ENCODE measurements at regions not wholly inside any gene's neighbourhood (a gene's known extent, or its start where the extent isn't known, plus 50 kb on each side); places are given as distances from the start of the nearest gene placed in this dataset.

- Histone ChIP-seq H3K9me3 (no peaks in the 10 kb centered on the region), H3K4me1 (no peaks in the 10 kb centered on the region), H3K27me3 (no peaks in the 10 kb centered on the region), H3K27ac (no peak overlapping the region), H3K36me3 (no peaks in the 10 kb centered on the region), H3K4me3 (no peak overlapping the region)
- intact Hi-C loops (cut with DNase I; ENCODE audit: low total_unique reads): no loop called here
- TF ChIP-seq POLR2A (IDR thresholded peaks at IDR 0.05): no peak
- TF ChIP-seq POLR2AphosphoS5 (IDR thresholded peaks at IDR 0.05): no peak
- TF ChIP-seq CTCF (IDR thresholded peaks at IDR 0.05): no peak
- DNase-seq (ENCODE audit: low spot score in 2 of 2): no peak
Observed at GRCh38 chr9:38333047-38333446, 59.5 kb upstream of the ALDH1B1 start.

GRCh38 chr9:38332625-38333024, 59.9 kb upstream of the ALDH1B1 start:
- Histone ChIP-seq H3K9me3 (no peaks in the 10 kb centered on the region), H3K27ac (no peak overlapping the region), H3K27me3 (no peaks in the 10 kb centered on the region), H3K4me1 (no peaks in the 10 kb centered on the region), H3K4me3 (no peak overlapping the region), H3K36me3 (no peaks in the 10 kb centered on the region)
- intact Hi-C loops (cut with DNase I; ENCODE audit: low total_unique reads): no loop called here
- TF ChIP-seq CTCF (IDR thresholded peaks at IDR 0.05) (no peak), POLR2A (IDR thresholded peaks at IDR 0.05) (no peak), POLR2AphosphoS5 (IDR thresholded peaks at IDR 0.05) (no peak)
- DNase-seq (ENCODE audit: low spot score in 2 of 2): no peak

DNA sequence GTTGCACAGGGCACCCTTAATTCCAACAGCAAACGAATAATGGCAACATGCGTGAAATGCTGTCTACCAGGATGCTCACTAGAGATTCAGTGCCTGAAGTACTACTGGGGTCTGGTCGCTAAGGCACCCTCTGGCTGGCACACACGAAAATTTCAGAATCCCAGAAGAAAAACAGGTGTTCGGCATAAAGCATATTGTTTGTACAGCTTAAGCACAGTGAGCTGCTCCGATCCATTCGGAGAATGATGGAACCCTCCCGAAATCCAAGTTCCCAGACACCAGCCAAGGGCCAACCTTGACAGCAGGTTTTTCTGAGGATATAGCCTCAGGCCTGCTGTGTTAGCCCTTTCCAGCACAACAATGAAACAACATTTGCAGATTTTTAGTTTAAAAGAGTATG, 61.4 kb upstream of the ALDH1B1 start:
- H3K4me3 ChIP-seq: no peak overlapping the region
- H3K36me3 ChIP-seq: no peaks in the 10 kb centered on the region
- no peak overlapping the region for H3K27ac ChIP-seq
- no peaks in the 10 kb centered on the region for H3K4me1 ChIP-seq
- DNase-seq (ENCODE audit: low spot score in 2 of 2): no peak
- H3K9me3 ChIP-seq: no peaks in the 10 kb centered on the region
- TF ChIP-seq POLR2A (IDR thresholded peaks at IDR 0.05) (no peak), POLR2AphosphoS5 (IDR thresholded peaks at IDR 0.05) (no peak), CTCF (IDR thresholded peaks at IDR 0.05) (no peak)
- H3K27me3 ChIP-seq: no peaks in the 10 kb centered on the region
- intact Hi-C loops (cut with DNase I; ENCODE audit: low total_unique reads): no loop called here

DNA sequence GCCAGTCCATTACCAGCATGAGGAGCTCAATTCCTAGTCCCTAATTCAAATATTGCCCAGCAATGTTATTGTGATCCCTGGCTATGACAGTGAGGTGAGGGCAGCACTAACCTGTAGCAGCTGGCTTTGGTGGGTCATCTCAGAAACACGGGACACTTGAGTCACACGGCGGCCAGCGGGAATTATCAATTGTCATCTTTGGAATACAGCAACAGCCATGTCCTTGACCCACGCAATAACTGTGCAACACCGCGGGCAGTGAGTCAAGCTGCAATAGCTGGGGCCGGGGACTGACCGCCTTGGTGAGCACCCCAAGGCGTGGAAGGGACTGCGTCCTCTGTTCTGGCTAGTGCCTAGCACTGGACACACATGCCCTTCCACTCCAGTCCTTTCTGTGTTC, 62.5 kb upstream of the ALDH1B1 start:
- TF ChIP-seq POLR2A (IDR thresholded peaks at IDR 0.05) (no peak), CTCF (IDR thresholded peaks at IDR 0.05) (no peak), POLR2AphosphoS5 (IDR thresholded peaks at IDR 0.05) (no peak)
- no peak for DNase-seq (ENCODE audit: low spot score in 2 of 2)
- Histone ChIP-seq H3K4me1 (no peaks in the 10 kb centered on the region), H3K27ac (no peak overlapping the region), H3K27me3 (no peaks in the 10 kb centered on the region), H3K9me3 (no peaks in the 10 kb centered on the region), H3K36me3 (no peaks in the 10 kb centered on the region), H3K4me3 (no peak overlapping the region)
- intact Hi-C loops (cut with DNase I; ENCODE audit: low total_unique reads): no loop called here

DNA sequence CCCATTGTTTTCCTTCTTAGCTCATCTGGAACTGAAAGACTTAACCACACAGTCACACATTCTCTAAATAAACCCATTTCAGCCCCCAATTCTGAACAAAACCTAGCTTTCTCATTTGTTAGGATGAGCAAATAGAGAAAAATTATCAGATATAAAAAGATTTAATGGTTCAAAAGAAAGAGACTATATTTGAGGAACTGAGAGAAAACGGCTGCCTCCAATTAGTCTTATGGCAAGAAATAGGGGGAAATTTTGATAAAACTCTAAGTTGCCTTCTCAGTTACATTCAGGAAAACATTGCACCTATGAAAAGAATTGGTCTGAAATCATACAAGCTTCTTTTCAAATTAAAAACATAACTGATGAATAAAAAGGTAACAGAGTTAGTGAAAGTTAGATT, 63.7 kb upstream of the ALDH1B1 start:
- H3K9me3 ChIP-seq: no peaks in the 10 kb centered on the region
- no peaks in the 10 kb centered on the region for H3K36me3 ChIP-seq
- intact Hi-C loops (cut with DNase I; ENCODE audit: low total_unique reads): no loop called here
- H3K4me3 ChIP-seq: no peak overlapping the region
- H3K27me3 ChIP-seq: no peaks in the 10 kb centered on the region
- TF ChIP-seq POLR2AphosphoS5 (IDR thresholded peaks at IDR 0.05): no peak
- no peak for TF ChIP-seq CTCF (IDR thresholded peaks at IDR 0.05)
- H3K27ac ChIP-seq: no peak overlapping the region
- DNase-seq (ENCODE audit: low spot score in 2 of 2): no peak
- H3K4me1 ChIP-seq: no peaks in the 10 kb centered on the region

Data from breast epithelium (tissue), 4 donors.